DOHH2 (cell line): ENCODE measurements at regions not wholly inside any gene's neighbourhood (a gene's known extent, or its start where the extent isn't known, plus 50 kb on each side); places are given as distances from the start of the nearest gene placed in this dataset.

Experiments
- H3F3A ChIP-seq: fragments of 200-600 bp; sonication (generic), shearing (Covaris generic); 2 replicates; pipeline ENCODE4 v1.6.0; 2016; ENCODE audit warnings: antibody characterized with exemption, mild to moderate bottlenecking; ENCODE audit not compliant: control insufficient read depth, insufficient read depth
- H3K27ac ChIP-seq: fragments of 200-600 bp; sonication (generic); 2 replicates; pipeline ENCODE4 v1.5.1; 2014; ENCODE audit warnings: low read depth, mild to moderate bottlenecking, low read length, moderate library complexity
- H3K27me3 ChIP-seq: fragments of 200-600 bp; sonication (generic); 2 replicates; pipeline ENCODE4 v1.6.1; 2014; ENCODE audit warnings: mild to moderate bottlenecking, low read length, mixed read lengths; ENCODE audit not compliant: control insufficient read depth
- H3K36me3 ChIP-seq: fragments of 200-600 bp; sonication (generic); 2 replicates; pipeline ENCODE4 v1.6.1; 2014; ENCODE audit warnings: mild to moderate bottlenecking, low read length, moderate library complexity, mixed read lengths; ENCODE audit not compliant: control insufficient read depth
- H3K4me1 ChIP-seq: fragments of 200-600 bp; sonication (generic); 2 replicates; pipeline ENCODE4 v1.6.1; 2014; ENCODE audit warnings: mild to moderate bottlenecking, low read length, mixed read lengths; ENCODE audit not compliant: control insufficient read depth
- H3K4me2 ChIP-seq: fragments of 200-600 bp; sonication (generic); 2 replicates; pipeline ENCODE4 v1.6.0; 2014; ENCODE audit warnings: mild to moderate bottlenecking, low read length, moderate library complexity
- H3K4me3 ChIP-seq: fragments of 200-600 bp; sonication (generic); 2 replicates; pipeline ENCODE4 v1.5.1; 2014; ENCODE audit warnings: mild to moderate bottlenecking, low read length, mixed read lengths
- H3K79me2 ChIP-seq: fragments of 200-600 bp; sonication (generic); 2 replicates; pipeline ENCODE4 v1.6.1; 2014; ENCODE audit warnings: mild to moderate bottlenecking, low read length, mixed read lengths; ENCODE audit not compliant: control insufficient read depth
- H3K9me2 ChIP-seq: fragments of 200-600 bp; sonication (generic); replicated peaks from 2 replicates; pipeline ENCODE4 v1.6.1; 2014; ENCODE audit warnings: mild to moderate bottlenecking, low read length, mixed read lengths; ENCODE audit not compliant: control insufficient read depth
- H3K9me3 ChIP-seq: fragments of 200-600 bp; sonication (generic); 2 replicates; pipeline ENCODE4 v1.6.1; 2014; ENCODE audit warnings: antibody characterized with exemption, low read length, mixed read lengths; ENCODE audit not compliant: control insufficient read depth, insufficient read depth
- H4K20me1 ChIP-seq: fragments of 200-600 bp; sonication (generic); 2 replicates; pipeline ENCODE4 v1.6.0; 2014; ENCODE audit warnings: low read depth, mild to moderate bottlenecking, antibody characterized with exemption, low read length, moderate library complexity; ENCODE audit not compliant: control insufficient read depth, insufficient read depth
- EZH2phosphoT487 ChIP-seq: fragments of 200-600 bp; sonication (generic); IDR thresholded peaks from 2 replicates; pipeline ENCODE4 v1.6.1; 2017; ENCODE audit warnings: borderline replicate concordance, mild to moderate bottlenecking, antibody characterized with exemption, low read length, moderate library complexity, mixed read lengths
- TF ChIP-seq, protein P1 (sequence below): fragments of 200-600 bp; sonication (generic); IDR thresholded peaks from one replicate; pipeline ENCODE4 v1.5.1; 2014; ENCODE audit warnings: antibody characterized with exemption, mild to moderate bottlenecking, low read depth, low read length; ENCODE audit not compliant: poor library complexity, severe bottlenecking

DNA sequence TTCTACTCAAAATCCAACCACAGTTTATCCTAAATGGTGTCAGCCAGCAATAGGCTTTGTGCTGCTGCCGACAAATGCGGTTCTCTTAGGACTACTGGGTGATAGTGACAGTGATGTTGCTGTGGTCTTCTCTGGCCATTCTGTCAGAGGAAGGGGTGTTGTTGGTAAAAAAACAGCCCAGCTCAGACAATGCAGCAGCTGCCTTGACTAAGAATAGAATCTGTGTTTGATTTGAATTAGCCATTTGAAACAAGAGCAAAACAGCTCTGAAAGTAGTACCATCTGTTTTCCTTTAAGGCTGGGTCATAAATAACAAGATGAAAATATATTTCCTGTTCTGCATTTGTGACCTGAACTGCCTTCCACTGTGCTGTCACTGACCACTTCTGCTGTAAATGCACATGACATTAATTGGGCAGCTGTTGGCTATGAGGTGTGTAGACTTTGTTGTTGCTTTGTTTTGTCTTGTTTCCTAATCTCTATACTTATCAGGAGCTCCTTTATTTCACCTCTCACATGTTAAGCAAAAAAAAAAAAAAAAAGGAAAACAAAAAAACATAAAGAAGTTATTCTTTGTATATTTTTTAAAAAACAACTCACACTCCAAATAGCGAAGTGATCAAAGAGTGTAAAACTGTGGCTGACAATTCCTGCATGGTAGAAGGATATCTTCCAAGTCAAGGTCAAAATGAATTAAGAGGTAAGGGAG lies 497.8 kb upstream of the ARID1B start:
- no peaks in the 10 kb centered on the region for H3K79me2 ChIP-seq

DNA sequence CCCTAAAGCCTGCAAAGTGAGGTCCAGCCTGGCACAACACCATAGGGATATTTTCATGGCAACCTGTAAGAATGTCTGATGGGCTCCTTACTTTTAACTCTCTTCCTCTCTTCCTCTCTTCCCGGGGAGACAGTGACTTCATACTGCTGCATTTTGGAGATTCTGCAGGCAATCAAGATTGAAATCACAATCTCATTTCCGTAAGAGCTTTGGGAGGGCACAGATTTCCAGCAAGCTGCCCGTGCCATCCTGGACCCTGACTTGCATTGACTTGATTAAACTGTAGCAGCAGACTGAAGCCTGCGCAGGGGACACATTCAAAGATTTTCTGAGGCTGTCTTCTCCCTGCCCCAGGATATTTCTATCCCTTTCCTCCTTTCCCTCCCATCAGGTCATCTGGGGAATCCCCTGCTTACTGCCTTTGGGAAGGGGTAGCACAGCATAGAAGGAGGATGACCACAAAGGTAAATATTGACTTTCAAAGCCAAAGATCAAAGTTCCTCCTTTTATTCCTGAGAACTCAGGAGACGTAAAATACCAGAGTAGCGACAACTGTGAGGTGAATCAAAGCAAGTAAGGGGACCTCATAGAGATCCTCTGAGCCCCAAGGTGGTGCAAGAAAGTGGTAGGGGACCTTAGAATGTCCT lies 504.0 kb upstream of the ARID1B start:
- Histone ChIP-seq H3K27ac (no peak overlapping the region), H4K20me1 (no peaks in the 10 kb centered on the region), H3K4me2 (no peak overlapping the region), H3K4me3 (no peak overlapping the region), H3K36me3 (peaks cover 11% of the 10 kb centered on the region), H3K9me2 (no peaks in the 10 kb centered on the region), H3K4me1 (peaks cover 8% of the 10 kb centered on the region), H3F3A (no peaks in the 10 kb centered on the region), H3K79me2 (no peaks in the 10 kb centered on the region), H3K9me3 (peaks cover 17% of the 10 kb centered on the region), H3K27me3 (no peaks in the 10 kb centered on the region)
- TF ChIP-seq, protein P1, sequence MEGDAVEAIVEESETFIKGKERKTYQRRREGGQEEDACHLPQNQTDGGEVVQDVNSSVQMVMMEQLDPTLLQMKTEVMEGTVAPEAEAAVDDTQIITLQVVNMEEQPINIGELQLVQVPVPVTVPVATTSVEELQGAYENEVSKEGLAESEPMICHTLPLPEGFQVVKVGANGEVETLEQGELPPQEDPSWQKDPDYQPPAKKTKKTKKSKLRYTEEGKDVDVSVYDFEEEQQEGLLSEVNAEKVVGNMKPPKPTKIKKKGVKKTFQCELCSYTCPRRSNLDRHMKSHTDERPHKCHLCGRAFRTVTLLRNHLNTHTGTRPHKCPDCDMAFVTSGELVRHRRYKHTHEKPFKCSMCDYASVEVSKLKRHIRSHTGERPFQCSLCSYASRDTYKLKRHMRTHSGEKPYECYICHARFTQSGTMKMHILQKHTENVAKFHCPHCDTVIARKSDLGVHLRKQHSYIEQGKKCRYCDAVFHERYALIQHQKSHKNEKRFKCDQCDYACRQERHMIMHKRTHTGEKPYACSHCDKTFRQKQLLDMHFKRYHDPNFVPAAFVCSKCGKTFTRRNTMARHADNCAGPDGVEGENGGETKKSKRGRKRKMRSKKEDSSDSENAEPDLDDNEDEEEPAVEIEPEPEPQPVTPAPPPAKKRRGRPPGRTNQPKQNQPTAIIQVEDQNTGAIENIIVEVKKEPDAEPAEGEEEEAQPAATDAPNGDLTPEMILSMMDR, result no peak
- TF ChIP-seq EZH2phosphoT487, result no peak

More for the DNA sequence above, 497.8 kb upstream of the ARID1B start:
- H3K36me3 ChIP-seq, result peaks cover 16% of the 10 kb centered on the region
- H3K4me2 ChIP-seq, result peak overlapping the region; percentile 97
- H3K27ac ChIP-seq, result peak overlapping the region; percentile 95
- peak overlapping the region; percentile 64 for H3K4me3 ChIP-seq
- no peak for TF ChIP-seq EZH2phosphoT487
- TF ChIP-seq, protein P1, result no peak
- no peaks in the 10 kb centered on the region for H3K9me2 ChIP-seq
- peaks cover 21% of the 10 kb centered on the region for H3F3A ChIP-seq
- peaks cover 3% of the 10 kb centered on the region; the same call in 1 of the 2 replicates for H3K27me3 ChIP-seq
- peaks cover 59% of the 10 kb centered on the region for H3K4me1 ChIP-seq
- H4K20me1 ChIP-seq, result no peaks in the 10 kb centered on the region
- peaks cover 17% of the 10 kb centered on the region for H3K9me3 ChIP-seq

DNA sequence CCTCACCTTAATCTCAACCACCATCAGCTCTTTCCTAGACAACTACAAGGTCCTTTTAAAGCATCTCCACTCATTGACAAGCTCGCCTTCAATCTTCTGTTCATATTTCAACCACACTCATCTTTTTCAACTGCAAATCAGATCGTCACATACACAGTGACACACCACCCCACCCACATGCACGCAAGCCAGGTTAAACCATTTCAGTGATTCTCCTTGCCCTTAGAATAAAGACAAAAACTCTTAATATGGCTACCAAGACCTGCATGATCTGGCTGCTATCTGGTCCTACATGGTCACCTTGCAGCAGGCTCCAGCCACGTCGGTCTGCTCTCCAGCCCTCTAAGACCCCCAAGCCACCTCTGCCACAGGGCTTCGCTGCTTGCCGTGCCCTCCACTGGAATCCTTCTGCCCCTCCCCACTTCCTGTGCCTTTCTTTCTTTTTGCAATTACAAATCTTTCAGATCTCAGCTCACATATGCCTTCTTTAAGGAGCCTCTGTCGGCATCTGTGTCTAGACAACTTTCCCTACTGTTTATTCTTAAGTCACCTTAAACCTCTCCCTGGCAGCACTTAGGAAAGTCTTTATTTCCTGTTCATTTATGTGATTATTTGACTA lies 507.3 kb upstream of the ARID1B start:
- no peak overlapping the region for H3K4me3 ChIP-seq
- H3K4me2 ChIP-seq, result no peak overlapping the region
- H4K20me1 ChIP-seq, result no peaks in the 10 kb centered on the region
- H3K9me2 ChIP-seq, result no peaks in the 10 kb centered on the region
- H3K79me2 ChIP-seq, result no peaks in the 10 kb centered on the region
- H3K27ac ChIP-seq, result no peak overlapping the region
- no peaks in the 10 kb centered on the region for H3K4me1 ChIP-seq
- no peaks in the 10 kb centered on the region for H3K27me3 ChIP-seq
- TF ChIP-seq EZH2phosphoT487, result no peak
- TF ChIP-seq, protein P1, result no peak
- H3K9me3 ChIP-seq, result no peaks in the 10 kb centered on the region
- no peaks in the 10 kb centered on the region for H3K36me3 ChIP-seq
- H3F3A ChIP-seq, result no peaks in the 10 kb centered on the region
